GM19023 (cell line): ENCODE measurements at regions not wholly inside any gene's neighbourhood (a gene's known extent, or its start where the extent isn't known, plus 50 kb on each side); places are given as distances from the start of the nearest gene placed in this dataset.
"Not testable (repeated sequence)": the region's sequence is repeated elsewhere in the genome, so short reads cannot be mapped to it uniquely, and the experiment has no call there.

Experiments used
- ATAC-seq: cut with Tn5 transposase; IDR thresholded peaks from one replicate; pipeline ENCODE4 v1.9.1; 2021; ENCODE audit warnings: mild to moderate bottlenecking, moderate library complexity; ENCODE audit not compliant: unreplicated experiment

GRCh38 chr6:139732451-139732850, 358.0 kb upstream of the CITED2 start:
- ATAC-seq: no peak

DNA sequence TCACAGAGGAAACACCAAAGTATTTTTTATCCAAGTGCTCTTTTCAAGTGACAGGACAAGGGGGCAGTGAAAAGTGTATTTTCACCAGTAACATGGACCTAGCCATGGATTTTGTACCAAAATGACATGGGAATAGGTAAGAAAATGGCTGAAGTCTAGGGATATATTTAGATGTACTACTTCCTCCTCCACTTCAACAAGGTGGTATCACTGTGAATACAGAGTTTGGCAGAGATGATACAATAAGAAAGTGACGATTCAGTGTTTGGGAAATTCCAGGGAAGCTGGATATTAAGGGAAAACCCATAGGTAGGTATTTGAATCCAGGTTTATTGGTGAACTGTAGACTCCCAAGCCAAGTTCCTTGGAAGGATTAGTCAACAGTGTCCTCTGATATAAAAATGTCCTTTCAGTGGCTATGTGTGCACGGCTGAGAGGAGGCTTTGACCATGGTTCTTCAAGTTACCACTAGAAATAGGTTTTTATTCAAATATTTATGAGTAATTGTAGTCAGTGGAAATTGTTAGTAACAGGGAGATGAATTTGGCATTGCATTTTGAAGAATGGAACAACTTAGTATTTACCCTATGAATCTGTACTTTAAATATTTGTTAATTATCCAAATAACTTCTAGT, 356.0 kb upstream of the CITED2 start:
- ATAC-seq: no peak

DNA sequence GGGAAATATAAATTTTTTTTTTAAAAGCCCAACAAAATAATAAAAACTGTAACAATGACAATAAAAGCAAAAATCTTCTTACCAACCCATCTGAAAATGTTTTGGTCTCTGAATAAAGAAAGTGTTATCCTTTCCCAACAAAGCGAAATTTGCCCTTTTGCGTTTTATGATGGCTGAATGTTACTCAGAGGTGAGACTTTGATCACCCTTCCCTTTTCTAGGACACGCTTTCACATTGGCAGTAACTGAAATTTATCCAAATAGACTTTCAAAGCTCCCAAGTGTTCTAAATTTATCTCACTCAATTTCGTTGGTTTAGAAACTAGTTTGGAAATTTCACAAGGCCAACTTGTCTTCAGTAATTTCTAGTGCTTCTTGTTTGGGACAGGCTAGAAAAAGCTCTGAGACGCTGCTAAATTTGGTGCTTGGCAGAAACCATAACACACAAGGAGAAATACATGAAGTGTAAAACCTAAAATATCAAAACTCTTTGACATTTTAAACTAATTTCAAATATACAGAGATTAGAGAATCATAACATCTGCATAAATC, 354.5 kb upstream of the CITED2 start:
- no peak for ATAC-seq

GRCh38 chr6:139726272-139726671, 351.8 kb upstream of the CITED2 start:
- ATAC-seq: not testable (repeated sequence)

- no peak for ATAC-seq
These were observed 348.1 kb upstream of the CITED2 start for GRCh38 chr6:139722530-139722929.

- no peak for ATAC-seq
These were observed 347.5 kb upstream of the CITED2 start for GRCh38 chr6:139721954-139722353.

DNA sequence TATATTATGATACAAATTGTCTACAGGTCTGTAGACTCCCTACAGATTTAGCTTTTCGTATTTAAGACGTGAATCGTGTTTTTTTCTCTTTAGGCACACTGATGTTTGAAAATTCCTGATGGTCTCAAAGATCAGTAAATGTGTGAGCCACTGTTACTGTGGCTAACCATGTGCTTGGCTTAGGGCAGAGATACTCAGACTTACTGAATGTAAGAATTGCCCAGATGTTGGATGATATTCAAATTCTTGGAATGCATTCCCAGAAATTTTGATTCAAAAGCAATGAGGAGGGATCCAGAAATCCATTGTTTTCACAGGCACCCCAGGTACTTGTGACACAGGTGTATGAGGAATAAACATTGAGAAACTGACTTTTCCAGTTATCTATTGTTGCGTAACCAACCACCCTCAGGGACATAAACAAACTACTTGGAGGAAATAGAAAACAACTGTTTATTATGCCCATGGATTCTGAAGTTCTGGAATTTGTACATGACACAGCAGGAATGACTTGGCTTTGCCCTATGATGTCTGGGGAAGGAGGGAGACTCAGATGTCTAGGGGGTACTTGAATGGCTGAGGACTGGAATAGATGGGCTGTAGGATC, 339.6 kb upstream of the CITED2 start:
- no peak for ATAC-seq

DNA sequence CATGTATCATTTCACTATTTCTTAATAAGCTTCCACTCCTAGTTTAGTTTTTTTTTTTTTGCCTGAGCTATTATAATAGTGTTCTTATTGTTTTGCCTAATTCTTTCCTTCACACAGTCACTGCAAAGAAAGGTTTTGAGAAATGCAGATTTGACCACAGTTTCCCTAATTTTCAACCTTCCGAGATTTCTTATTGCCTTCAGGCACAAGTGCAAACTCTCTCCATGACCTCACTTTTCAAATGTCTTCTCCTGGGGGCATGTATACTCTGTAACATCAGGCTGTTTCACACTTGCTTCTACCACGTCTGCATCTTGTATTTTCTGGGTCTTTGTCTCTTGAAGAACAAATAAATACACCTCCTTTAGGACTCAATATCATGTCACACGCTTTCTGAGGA, 339.0 kb upstream of the CITED2 start:
- no peak for ATAC-seq

DNA sequence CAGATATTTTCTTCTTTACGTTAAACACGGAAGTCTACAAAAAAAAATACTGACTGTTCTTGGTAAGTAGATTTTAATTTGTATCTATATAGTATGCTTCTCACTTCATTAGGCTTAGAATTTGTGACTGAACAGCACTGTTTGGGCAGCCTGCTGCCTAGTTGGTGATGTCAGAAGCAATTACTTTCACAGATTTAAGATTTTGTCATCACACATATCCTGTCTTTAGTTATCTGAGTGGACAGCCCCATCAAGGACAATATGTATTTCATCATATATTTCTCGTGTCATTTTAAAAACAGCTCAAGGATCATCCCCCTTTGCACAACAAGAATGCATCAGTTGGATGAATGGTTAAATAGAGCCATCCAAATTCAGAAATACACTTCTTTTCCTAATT, 338.4 kb upstream of the CITED2 start:
- no peak for ATAC-seq

- ATAC-seq: no peak
These were observed 337.5 kb upstream of the CITED2 start for GRCh38 chr6:139711804-139712585.

DNA sequence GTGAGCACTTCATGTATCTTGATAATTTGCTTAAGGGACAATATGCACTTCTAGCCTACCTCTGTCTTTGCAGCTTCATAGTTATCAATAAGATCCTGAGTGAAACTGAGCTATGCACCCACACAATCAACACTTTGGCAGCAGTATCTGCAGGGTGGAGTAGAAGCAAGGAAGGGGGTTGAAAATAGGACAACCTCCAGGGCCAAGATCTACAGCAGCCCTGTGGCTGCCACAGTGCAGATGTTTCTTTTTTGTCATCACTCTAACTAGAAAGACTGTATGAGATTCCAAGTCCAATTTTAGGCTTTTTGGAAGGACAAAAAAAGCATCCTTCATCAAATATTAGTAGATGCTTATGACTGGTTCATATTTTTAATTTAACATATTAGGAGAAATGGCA, 336.1 kb upstream of the CITED2 start:
- no peak for ATAC-seq

- ATAC-seq: no peak
These were observed 334.1 kb upstream of the CITED2 start for GRCh38 chr6:139708337-139709199.

DNA sequence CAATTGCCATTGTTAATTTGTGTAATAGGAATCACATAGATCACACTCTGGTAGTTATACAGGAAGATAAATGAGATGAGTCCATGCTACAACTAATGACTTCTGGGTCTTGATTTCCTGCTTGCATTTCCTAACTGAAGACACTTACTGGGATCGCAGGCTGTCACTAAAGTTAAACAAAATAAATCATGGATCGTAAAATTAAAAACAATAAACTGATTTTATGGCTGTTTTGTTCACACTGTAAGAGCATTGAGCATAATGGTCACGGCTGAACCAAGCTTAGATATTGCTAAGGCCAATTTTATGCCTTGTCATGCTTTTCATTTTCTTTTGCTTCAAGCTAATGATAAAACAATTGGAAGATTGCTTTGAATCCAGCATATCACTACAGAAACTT, 332.5 kb upstream of the CITED2 start:
- ATAC-seq: no peak

DNA sequence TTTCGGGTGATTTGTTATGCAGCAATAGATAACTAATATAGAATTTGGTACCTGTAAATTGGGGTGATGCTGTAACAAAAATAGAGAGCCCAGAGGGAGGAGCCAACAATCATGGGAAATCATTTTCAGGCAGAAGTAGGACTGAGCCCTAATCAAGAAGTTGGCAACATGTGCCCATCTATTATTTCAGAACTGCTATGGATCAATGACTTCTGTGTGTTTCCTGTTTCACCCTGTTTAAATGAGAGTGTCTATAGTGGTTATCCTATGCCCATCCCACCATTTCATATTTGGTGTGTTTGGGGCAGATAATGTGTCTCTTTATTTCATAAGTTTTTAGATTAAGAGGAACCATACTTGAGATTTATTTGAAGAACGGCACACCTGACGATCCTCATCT, 330.8 kb upstream of the CITED2 start:
- ATAC-seq: no peak

GRCh38 chr6:139703780-139704179, 329.3 kb upstream of the CITED2 start:
- no peak for ATAC-seq

DNA sequence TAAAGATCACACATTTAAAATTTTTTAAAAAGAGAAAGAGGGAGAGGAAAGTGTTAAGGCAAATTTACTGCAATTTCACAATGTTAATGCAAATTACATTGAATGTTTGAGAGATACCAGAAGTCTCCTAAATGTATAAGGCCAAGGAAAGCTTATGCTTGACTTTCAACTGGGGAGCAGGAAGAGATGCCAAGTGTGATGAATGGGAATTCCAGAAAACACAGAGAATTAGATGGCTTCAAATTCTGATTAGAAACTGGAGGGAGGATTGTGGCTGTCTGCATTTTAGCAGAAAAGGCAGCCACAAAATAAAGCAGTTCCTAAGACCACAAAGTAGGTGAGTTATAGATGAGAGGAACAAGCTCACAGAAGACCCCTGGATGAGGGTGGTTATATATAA, 328.3 kb upstream of the CITED2 start:
- no peak for ATAC-seq

DNA sequence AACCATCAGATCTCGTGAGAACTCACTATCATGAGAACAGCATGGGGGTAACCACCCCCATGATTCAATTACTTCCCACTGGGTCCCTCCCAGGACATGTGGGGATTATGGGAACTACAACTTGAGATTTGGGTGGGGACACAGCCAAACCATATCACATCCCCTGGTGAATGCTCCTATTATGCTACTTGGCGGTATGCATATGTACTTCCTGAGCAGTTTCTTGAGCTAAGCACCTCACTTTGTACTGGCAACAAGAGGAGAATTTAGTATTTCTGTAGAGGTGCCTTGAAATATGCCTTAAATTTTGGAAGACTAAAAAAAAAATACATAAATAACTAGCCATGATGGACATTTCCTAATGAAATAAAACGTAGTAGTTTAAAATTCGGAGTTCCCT, 327.2 kb upstream of the CITED2 start:
- ATAC-seq: no peak

GRCh38 chr6:139701003-139701402, 326.6 kb upstream of the CITED2 start:
- ATAC-seq: no peak

DNA sequence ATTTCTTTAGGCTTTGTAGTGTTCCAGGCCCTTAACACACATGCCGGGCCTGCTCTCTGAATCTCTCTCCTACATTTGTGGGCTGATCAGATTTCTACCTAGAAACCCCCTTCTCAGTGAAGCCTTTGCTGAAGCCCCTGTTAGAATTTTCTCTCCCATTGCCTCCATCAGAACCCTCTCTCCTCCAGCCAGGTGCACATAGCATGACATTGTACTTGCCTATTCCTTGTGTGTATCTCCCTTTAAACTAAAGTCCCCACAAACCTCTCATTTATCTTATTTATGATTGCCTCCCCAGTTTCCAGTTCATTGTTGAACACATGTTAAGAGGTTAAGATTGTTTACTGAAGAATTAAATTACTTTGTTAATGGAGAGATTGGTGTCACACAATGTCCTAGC, 325.5 kb upstream of the CITED2 start:
- no peak for ATAC-seq

- ATAC-seq: no peak
These were observed 324.9 kb upstream of the CITED2 start for GRCh38 chr6:139699335-139699734.
